ENCODE measurements at regions not wholly inside any gene's neighbourhood (a gene's known extent, or its start where the extent isn't known, plus 50 kb on each side); places are given as distances from the start of the nearest gene placed in this dataset.

GRCh38 chr6:102582569-102582968 is 1189.1 kb downstream of the GRIK2 start:
- no peak for TF ChIP-seq POLR2A (IDR thresholded peaks at IDR 0.05; ENCODE audit: low read depth, low read length)
- no peak for TF ChIP-seq POLR2AphosphoS5 (IDR thresholded peaks at IDR 0.05; ENCODE audit: low read depth, low read length)
- no peak for TF ChIP-seq TAF1 (IDR thresholded peaks at IDR 0.05; ENCODE audit: borderline replicate concordance, low read depth, low read length)

All from GM12892 (cell line).